Cardiac fibroblast (primary cell): ENCODE measurements at regions not wholly inside any gene's neighbourhood (a gene's known extent, or its start where the extent isn't known, plus 50 kb on each side); places are given as distances from the start of the nearest gene placed in this dataset.

Experiments
- DNase-seq, 2 donors: peaks; one replicate each; pipeline versions ENCODE4 v3.0.0 to v3.0.0-alpha.2; 2010; ENCODE audit warnings: low read depth in 2 of 2
- H3K4me3 ChIP-seq, 2 donors: replicated peaks in 1 of 2; 1 replicate in 1 of 2; 2 replicates in 1 of 2; pipeline ENCODE4 v1.5.1; 2011; ENCODE audit warnings: low read depth in 2 of 2, low read length in 2 of 2, mild to moderate bottlenecking in 2 of 2, moderate library complexity in 1 of 2
- CTCF ChIP-seq: IDR thresholded peaks from one replicate; pipeline ENCODE4 v1.5.1; 2011; ENCODE audit warnings: low read depth, mild to moderate bottlenecking, low read length, inconsistent platforms

DNA sequence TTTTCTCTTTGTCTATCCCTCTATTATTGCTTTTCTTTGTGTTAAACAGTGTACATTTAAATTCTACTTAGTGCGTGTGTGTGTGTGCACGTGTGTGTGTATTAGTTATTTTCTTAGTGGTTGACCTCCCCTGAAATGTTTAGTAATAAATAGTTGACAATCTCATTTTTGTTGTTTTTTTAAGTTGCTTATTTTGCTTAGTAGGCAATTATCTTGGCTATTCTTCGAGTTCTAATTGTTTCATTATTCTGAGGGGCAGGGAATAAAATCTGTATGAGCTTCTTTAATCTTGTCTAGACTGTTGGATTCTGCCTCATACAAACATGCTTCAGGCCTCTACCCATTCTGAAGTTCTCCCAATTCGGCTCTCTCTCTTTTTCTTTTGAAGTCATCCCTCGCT is 1169.0 kb upstream of the ATXN8OS start:
- no peak overlapping the region for H3K4me3 ChIP-seq
- no peak for TF ChIP-seq CTCF
- DNase-seq, result no peak

GRCh38 chr13:68929075-68929745 is 1178.4 kb upstream of the ATXN8OS start:
- H3K4me3 ChIP-seq, result no peak overlapping the region
- TF ChIP-seq CTCF, result no peak
- DNase-seq, result no peak

DNA sequence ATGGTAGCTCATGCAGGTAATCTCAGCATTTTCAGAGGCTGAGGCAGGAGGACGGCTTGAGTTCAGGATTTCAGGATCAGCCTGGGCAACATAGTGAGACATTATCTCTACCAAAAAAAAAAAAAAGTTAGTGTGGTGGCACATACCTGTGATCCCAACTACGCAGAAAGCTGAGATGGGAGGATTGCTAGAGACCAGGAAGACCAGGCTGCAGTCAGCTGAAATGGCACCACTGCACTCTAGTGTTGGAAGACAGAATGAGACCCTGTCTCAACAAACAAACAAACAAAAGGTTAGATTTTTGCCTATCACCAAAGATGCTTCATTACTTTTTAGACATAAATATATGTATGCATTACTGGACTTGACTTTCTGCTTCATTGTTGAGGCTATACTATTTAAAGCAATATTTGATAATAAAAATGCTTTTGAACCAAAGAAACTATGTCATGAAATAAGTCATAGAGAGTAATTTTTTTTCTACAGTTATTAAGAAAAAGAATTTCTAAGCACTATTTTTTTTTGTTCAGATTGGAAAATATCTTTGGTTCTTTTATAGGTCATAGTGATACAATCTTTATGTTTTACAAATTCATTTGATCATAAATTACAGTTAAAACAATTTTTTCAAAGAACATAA is 1180.1 kb upstream of the ATXN8OS start:
- TF ChIP-seq CTCF, result no peak
- DNase-seq, result no peak
- no peak overlapping the region for H3K4me3 ChIP-seq

DNA sequence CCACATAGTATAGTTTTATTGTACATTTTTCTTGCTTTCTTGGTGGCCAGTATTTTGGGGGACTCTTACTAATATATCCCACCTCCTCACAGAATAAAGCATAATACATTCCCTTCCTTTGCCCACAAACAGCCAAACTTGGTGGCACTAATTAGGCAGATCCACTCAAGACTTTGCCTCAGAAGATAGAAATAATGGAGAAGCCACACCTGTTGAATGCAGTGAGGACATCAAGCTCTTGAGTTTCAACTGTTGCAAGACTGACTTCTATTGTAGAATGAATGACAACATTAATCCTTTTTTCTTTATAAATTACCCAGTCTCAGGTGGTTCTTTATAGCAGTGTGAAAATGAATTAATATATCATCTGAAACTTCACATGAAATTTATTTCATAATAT is 1183.6 kb upstream of the ATXN8OS start:
- no peak for TF ChIP-seq CTCF
- H3K4me3 ChIP-seq, result no peak overlapping the region
- no peak for DNase-seq

GRCh38 chr13:68908879-68909278 is 1198.7 kb upstream of the ATXN8OS start:
- no peak for TF ChIP-seq CTCF
- no peak overlapping the region for H3K4me3 ChIP-seq
- DNase-seq, result no peak

DNA sequence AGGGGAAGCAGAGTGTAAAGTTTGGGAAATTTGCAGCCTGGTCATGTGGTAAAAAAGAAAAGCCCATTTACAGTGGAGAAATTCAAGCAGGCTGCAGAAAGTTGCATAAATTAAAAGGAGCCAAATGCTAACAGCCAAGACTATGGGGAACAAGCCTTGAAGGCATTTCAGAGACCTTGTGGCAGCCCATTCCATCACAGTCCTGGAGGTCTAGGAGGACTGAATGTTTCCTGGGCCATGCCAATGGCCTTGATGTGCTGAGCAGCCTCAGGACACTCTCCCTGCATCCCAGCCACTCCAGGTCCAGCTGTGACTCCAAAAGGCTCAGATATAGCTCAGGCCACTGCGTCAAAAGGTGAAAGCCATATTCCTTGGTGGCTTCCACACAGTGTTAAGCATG is 1202.4 kb upstream of the ATXN8OS start:
- no peak overlapping the region for H3K4me3 ChIP-seq
- no peak for TF ChIP-seq CTCF
- no peak for DNase-seq

DNA sequence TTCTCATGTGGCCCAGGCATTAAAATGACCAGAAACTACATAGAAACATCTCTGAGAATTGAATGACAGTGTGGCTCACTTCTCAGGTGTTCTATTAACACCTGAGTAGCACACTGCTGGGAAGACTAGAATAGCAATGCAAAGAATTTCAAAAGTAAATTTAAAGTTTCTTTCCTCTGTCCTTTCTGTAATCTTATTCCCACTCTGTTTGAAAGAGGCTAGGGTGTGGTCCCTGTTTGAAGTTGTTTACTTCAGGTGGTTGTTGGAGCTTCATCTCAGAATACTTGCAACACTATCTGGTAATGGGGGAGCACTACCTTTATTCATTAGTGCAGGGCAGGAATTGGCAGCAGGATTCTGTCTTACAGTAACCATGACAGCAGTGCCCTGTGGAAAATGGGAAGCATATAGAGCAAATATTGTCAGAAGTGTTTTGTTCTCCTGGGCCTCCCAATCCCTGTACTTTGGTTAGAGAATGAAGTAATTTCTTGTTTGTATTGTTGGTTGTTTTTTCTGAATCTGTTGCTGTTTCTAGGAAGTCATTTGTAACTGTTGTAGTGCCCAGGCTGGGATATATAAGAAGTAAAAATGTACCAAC is 1210.2 kb upstream of the ATXN8OS start:
- TF ChIP-seq CTCF, result no peak
- no peak for DNase-seq
- no peak overlapping the region for H3K4me3 ChIP-seq
